ENCODE measurements at regions not wholly inside any gene's neighbourhood (a gene's known extent, or its start where the extent isn't known, plus 50 kb on each side); places are given as distances from the start of the nearest gene placed in this dataset.

- TF ChIP-seq CTCF (IDR thresholded peaks at IDR 0.05 in 8 of 11, conservative IDR thresholded peaks at IDR 0.05 in 3 of 11) (no peak), POLR2A (IDR thresholded peaks at IDR 0.05) (no peak), POLR2AphosphoS5 (IDR thresholded peaks at IDR 0.05) (no peak)
Observed at GRCh38 chr20:21031666-21032065, 74.5 kb downstream of the LINC00237 start.

Data from spleen (tissue), 7 donors.